DOHH2 (cell line): ENCODE measurements at regions not wholly inside any gene's neighbourhood (a gene's known extent, or its start where the extent isn't known, plus 50 kb on each side); places are given as distances from the start of the nearest gene placed in this dataset.

Experiments
- CTCF ChIP-seq: fragments of 200-600 bp; sonication (generic); IDR thresholded peaks from one replicate; pipeline ENCODE4 v1.5.1; 2014; ENCODE audit warnings: antibody characterized with exemption, mild to moderate bottlenecking, low read depth, low read length; ENCODE audit not compliant: poor library complexity, severe bottlenecking
- EZH2phosphoT487 ChIP-seq: fragments of 200-600 bp; sonication (generic); IDR thresholded peaks from 2 replicates; pipeline ENCODE4 v1.6.1; 2017; ENCODE audit warnings: borderline replicate concordance, mild to moderate bottlenecking, antibody characterized with exemption, low read length, moderate library complexity, mixed read lengths

GRCh38 chr1:67624680-67625079, 60.3 kb upstream of the GADD45A start:
- TF ChIP-seq CTCF (no peak), EZH2phosphoT487 (no peak)
